WERI-Rb-1 (cell line): ENCODE measurements at regions not wholly inside any gene's neighbourhood (a gene's known extent, or its start where the extent isn't known, plus 50 kb on each side); places are given as distances from the start of the nearest gene placed in this dataset.

Experiments used
- DNase-seq: peaks from one replicate; pipeline ENCODE4 v3.0.0-alpha.2; 2020
- H3K27ac ChIP-seq: fragments of 250-450 bp; sonication (Bioruptor Pico); 2 replicates; pipeline ENCODE4 v1.5.1; 2020; ENCODE audit warnings: mild to moderate bottlenecking, moderate library complexity
- H3K27me3 ChIP-seq: fragments of 250-450 bp; sonication (Bioruptor Pico); 2 replicates; pipeline ENCODE4 v1.5.1; 2021; ENCODE audit warnings: mild to moderate bottlenecking, low read depth, moderate library complexity; ENCODE audit not compliant: insufficient read depth, severe bottlenecking
- H3K36me3 ChIP-seq: fragments of 250-450 bp; sonication (Bioruptor Pico); 2 replicates; pipeline ENCODE4 v1.5.1; 2020; ENCODE audit warnings: mild to moderate bottlenecking, moderate library complexity
- H3K4me3 ChIP-seq: 2 replicates; pipeline ENCODE4 v1.5.1; 2011; ENCODE audit warnings: low read depth, mild to moderate bottlenecking, control low read depth, low read length
- H3K9me3 ChIP-seq: fragments of 250-450 bp; sonication (Bioruptor Pico); 2 replicates; pipeline ENCODE4 v1.5.1; 2021; ENCODE audit warnings: mild to moderate bottlenecking, moderate library complexity; ENCODE audit not compliant: severe bottlenecking
- CTCF ChIP-seq: IDR thresholded peaks from 2 replicates; pipeline ENCODE4 v1.5.1; 2011; ENCODE audit warnings: low read depth, mild to moderate bottlenecking, control low read depth, inconsistent platforms, low read length

- H3K4me3 ChIP-seq = no peak overlapping the region; the same call in 1 of the 2 replicates
- no peak for TF ChIP-seq CTCF
- H3K27me3 ChIP-seq = no peaks in the 10 kb centered on the region
- no peak for DNase-seq
- no peaks in the 10 kb centered on the region for H3K36me3 ChIP-seq
- no peaks in the 10 kb centered on the region for H3K9me3 ChIP-seq
- peak overlapping the region; percentile 84 for H3K27ac ChIP-seq
Measured at GRCh38 chr1:87686136-87686495, 357.4 kb downstream of the LMO4 start.

GRCh38 chr1:87686671-87687070, 358.0 kb downstream of the LMO4 start:
- TF ChIP-seq CTCF = no peak
- Histone ChIP-seq H3K27me3 (no peaks in the 10 kb centered on the region), H3K9me3 (no peaks in the 10 kb centered on the region), H3K36me3 (no peaks in the 10 kb centered on the region), H3K27ac (peak overlapping the region; percentile 84), H3K4me3 (no peak overlapping the region)
- no peak for DNase-seq

- no peaks in the 10 kb centered on the region for H3K27me3 ChIP-seq
- H3K27ac ChIP-seq = no peak overlapping the region
- H3K4me3 ChIP-seq = no peak overlapping the region
- peaks cover 8% of the 10 kb centered on the region for H3K9me3 ChIP-seq
- no peaks in the 10 kb centered on the region for H3K36me3 ChIP-seq
- DNase-seq = no peak
- no peak for TF ChIP-seq CTCF
Measured at GRCh38 chr1:87688136-87688535, 359.5 kb downstream of the LMO4 start.

- Histone ChIP-seq H3K27ac (no peak overlapping the region), H3K36me3 (no peaks in the 10 kb centered on the region), H3K27me3 (no peaks in the 10 kb centered on the region), H3K9me3 (peaks cover 8% of the 10 kb centered on the region), H3K4me3 (no peak overlapping the region)
- no peak for DNase-seq
- TF ChIP-seq CTCF = no peak
Measured at GRCh38 chr1:87689487-87689886, 360.8 kb downstream of the LMO4 start.

GRCh38 chr1:87696483-87696882, 367.8 kb downstream of the LMO4 start:
- H3K27ac ChIP-seq = no peak overlapping the region
- no peak for TF ChIP-seq CTCF
- no peak overlapping the region for H3K4me3 ChIP-seq
- H3K27me3 ChIP-seq = no peaks in the 10 kb centered on the region
- no peaks in the 10 kb centered on the region for H3K36me3 ChIP-seq
- DNase-seq = no peak
- peaks cover 8% of the 10 kb centered on the region for H3K9me3 ChIP-seq

GRCh38 chr1:87702455-87702854, 373.8 kb downstream of the LMO4 start:
- Histone ChIP-seq H3K27ac (no peak overlapping the region), H3K4me3 (no peak overlapping the region), H3K27me3 (no peaks in the 10 kb centered on the region), H3K9me3 (peaks cover 5% of the 10 kb centered on the region), H3K36me3 (no peaks in the 10 kb centered on the region)
- no peak for TF ChIP-seq CTCF
- DNase-seq = no peak
